ENCODE measurements at regions not wholly inside any gene's neighbourhood (a gene's known extent, or its start where the extent isn't known, plus 50 kb on each side); places are given as distances from the start of the nearest gene placed in this dataset.

GRCh38 chr12:102745971-102746600 lies 171.0 kb downstream of the PAH start:
- ATAC-seq: no peak
- Mint-ChIP-seq H3K9me3 (no peaks in the 10 kb centered on the region), H3K27ac (no peak overlapping the region), H3K4me1 (no peaks in the 10 kb centered on the region), H3K4me3 (no peak overlapping the region), H3K36me3 (no peaks in the 10 kb centered on the region)
- DNase-seq (ENCODE audit: low spot score in 2 of 2): no peak

- H3K27ac Mint-ChIP-seq: no peak overlapping the region
- no peaks in the 10 kb centered on the region for H3K36me3 Mint-ChIP-seq
- no peak overlapping the region for H3K4me3 Mint-ChIP-seq
- no peaks in the 10 kb centered on the region for H3K4me1 Mint-ChIP-seq
- ATAC-seq: no peak
- H3K9me3 Mint-ChIP-seq: peaks cover 6% of the 10 kb centered on the region
- DNase-seq (ENCODE audit: low spot score in 2 of 2): no peak
Observed at GRCh38 chr12:102741196-102741595, 175.8 kb downstream of the PAH start.

- Mint-ChIP-seq H3K36me3 (no peaks in the 10 kb centered on the region), H3K9me3 (peaks cover 6% of the 10 kb centered on the region), H3K4me3 (no peak overlapping the region), H3K4me1 (no peaks in the 10 kb centered on the region), H3K27ac (no peak overlapping the region)
- ATAC-seq (peak; percentile 43), DNase-seq (ENCODE audit: low spot score in 2 of 2) (no peak)
Observed at GRCh38 chr12:102740141-102740955, 176.7 kb downstream of the PAH start.

- Mint-ChIP-seq H3K9me3 (peaks cover 6% of the 10 kb centered on the region), H3K4me3 (no peak overlapping the region), H3K36me3 (no peaks in the 10 kb centered on the region), H3K4me1 (no peaks in the 10 kb centered on the region), H3K27ac (no peak overlapping the region)
- DNase-seq (ENCODE audit: low spot score in 2 of 2) (no peak), ATAC-seq (no peak)
Observed at GRCh38 chr12:102736328-102736727, 180.7 kb downstream of the PAH start.

GRCh38 chr12:102735104-102735503 lies 181.9 kb downstream of the PAH start:
- no peak for DNase-seq (ENCODE audit: low spot score in 2 of 2)
- Mint-ChIP-seq H3K9me3 (peaks cover 6% of the 10 kb centered on the region), H3K4me3 (no peak overlapping the region), H3K36me3 (no peaks in the 10 kb centered on the region), H3K4me1 (no peaks in the 10 kb centered on the region), H3K27ac (peak overlapping the region; percentile 43)
- ATAC-seq: peak; percentile 61

GRCh38 chr12:102730996-102731395 lies 186.0 kb downstream of the PAH start:
- Mint-ChIP-seq H3K9me3 (no peaks in the 10 kb centered on the region), H3K36me3 (no peaks in the 10 kb centered on the region), H3K4me1 (peaks cover 9% of the 10 kb centered on the region), H3K4me3 (no peak overlapping the region), H3K27ac (no peak overlapping the region)
- no peak for DNase-seq (ENCODE audit: low spot score in 2 of 2)
- no peak for ATAC-seq

- H3K27ac Mint-ChIP-seq: no peak overlapping the region
- DNase-seq (ENCODE audit: low spot score in 2 of 2) (peak in 1 of 2 donors; percentile 59), ATAC-seq (peak; percentile 95)
- no peaks in the 10 kb centered on the region for H3K9me3 Mint-ChIP-seq
- peaks cover 9% of the 10 kb centered on the region for H3K4me1 Mint-ChIP-seq
- H3K36me3 Mint-ChIP-seq: no peaks in the 10 kb centered on the region
- no peak overlapping the region for H3K4me3 Mint-ChIP-seq
Observed at GRCh38 chr12:102728506-102729242, 188.4 kb downstream of the PAH start.

- Mint-ChIP-seq H3K4me1 (peaks cover 9% of the 10 kb centered on the region), H3K27ac (no peak overlapping the region), H3K9me3 (no peaks in the 10 kb centered on the region), H3K36me3 (no peaks in the 10 kb centered on the region), H3K4me3 (no peak overlapping the region)
- ATAC-seq (no peak), DNase-seq (ENCODE audit: low spot score in 2 of 2) (no peak)
Observed at GRCh38 chr12:102726686-102727085, 190.4 kb downstream of the PAH start.

- Mint-ChIP-seq H3K36me3 (peaks cover 5% of the 10 kb centered on the region), H3K4me1 (no peaks in the 10 kb centered on the region), H3K4me3 (no peak overlapping the region), H3K9me3 (no peaks in the 10 kb centered on the region), H3K27ac (no peak overlapping the region)
- no peak for DNase-seq (ENCODE audit: low spot score in 2 of 2)
- ATAC-seq: no peak
Observed at GRCh38 chr12:102722147-102722546, 194.9 kb downstream of the PAH start.

- H3K4me1 Mint-ChIP-seq: no peaks in the 10 kb centered on the region
- no peak for DNase-seq (ENCODE audit: low spot score in 2 of 2)
- H3K9me3 Mint-ChIP-seq: no peaks in the 10 kb centered on the region
- H3K4me3 Mint-ChIP-seq: no peak overlapping the region
- no peak overlapping the region for H3K27ac Mint-ChIP-seq
- no peak for ATAC-seq
- H3K36me3 Mint-ChIP-seq: no peaks in the 10 kb centered on the region
Observed at GRCh38 chr12:102708108-102708507, 208.9 kb downstream of the PAH start.

GRCh38 chr12:102702447-102703114 lies 214.5 kb downstream of the PAH start:
- H3K27ac Mint-ChIP-seq: no peak overlapping the region
- H3K36me3 Mint-ChIP-seq: no peaks in the 10 kb centered on the region
- no peak overlapping the region for H3K4me3 Mint-ChIP-seq
- H3K9me3 Mint-ChIP-seq: no peaks in the 10 kb centered on the region
- H3K4me1 Mint-ChIP-seq: no peaks in the 10 kb centered on the region
- DNase-seq (ENCODE audit: low spot score in 2 of 2) (peak in 1 of 2 donors; percentile 67), ATAC-seq (no peak)

- H3K9me3 Mint-ChIP-seq: peaks cover 11% of the 10 kb centered on the region
- no peak overlapping the region for H3K4me3 Mint-ChIP-seq
- DNase-seq (ENCODE audit: low spot score in 2 of 2) (no peak), ATAC-seq (no peak)
- no peak overlapping the region for H3K27ac Mint-ChIP-seq
- H3K4me1 Mint-ChIP-seq: no peaks in the 10 kb centered on the region
- H3K36me3 Mint-ChIP-seq: no peaks in the 10 kb centered on the region
Observed at GRCh38 chr12:102696045-102696444, 215.7 kb upstream of the IGF1 start.

- DNase-seq (ENCODE audit: low spot score in 2 of 2): no peak
- peaks cover 11% of the 10 kb centered on the region for H3K9me3 Mint-ChIP-seq
- no peaks in the 10 kb centered on the region for H3K36me3 Mint-ChIP-seq
- no peak overlapping the region for H3K4me3 Mint-ChIP-seq
- no peaks in the 10 kb centered on the region for H3K4me1 Mint-ChIP-seq
- no peak overlapping the region for H3K27ac Mint-ChIP-seq
- no peak for ATAC-seq
Observed at GRCh38 chr12:102694903-102695302, 214.5 kb upstream of the IGF1 start.

GRCh38 chr12:102691773-102692555 lies 211.6 kb upstream of the IGF1 start:
- Mint-ChIP-seq H3K4me1 (no peaks in the 10 kb centered on the region), H3K36me3 (no peaks in the 10 kb centered on the region), H3K9me3 (peaks cover 11% of the 10 kb centered on the region), H3K4me3 (no peak overlapping the region), H3K27ac (no peak overlapping the region)
- no peak for ATAC-seq
- DNase-seq (ENCODE audit: low spot score in 2 of 2): no peak

GRCh38 chr12:102690253-102690652 lies 209.9 kb upstream of the IGF1 start:
- Mint-ChIP-seq H3K4me3 (no peak overlapping the region), H3K27ac (no peak overlapping the region), H3K9me3 (peaks cover 6% of the 10 kb centered on the region), H3K4me1 (no peaks in the 10 kb centered on the region), H3K36me3 (no peaks in the 10 kb centered on the region)
- ATAC-seq: no peak
- no peak for DNase-seq (ENCODE audit: low spot score in 2 of 2)
